Panc1 (cell line): ENCODE measurements at regions not wholly inside any gene's neighbourhood (a gene's known extent, or its start where the extent isn't known, plus 50 kb on each side); places are given as distances from the start of the nearest gene placed in this dataset.

ENCODE experiments used
- ATAC-seq: fragments of 200-7000 bp; cut with Tn5 transposase; 2 replicates; pipeline ENCODE4 v1.9.1; 2020; ENCODE audit warnings: mild to moderate bottlenecking, moderate library complexity
- BruUV-seq: library from RNA; stranded (reverse); fragments of 400-500 nt; replicated peaks from 2 replicates; lab custom pipeline; 2021; lab: Mats Ljungman, UMichigan
- CTCF ChIA-PET: fragments of 300-600 bp; sonication (Branson Sonifier 250); formaldehyde crosslinking; loops from one replicate; lab custom pipeline; 2022; ENCODE audit warnings: antibody characterized with exemption; lab: Charles Lee
- POLR2A ChIA-PET: fragments of 300-600 bp; sonication (Branson Sonifier 250); formaldehyde crosslinking; loops from one replicate; lab custom pipeline; 2022; ENCODE audit warnings: antibody characterized with exemption; lab: Charles Lee
- DNase-seq: peaks from one replicate; pipeline ENCODE4 v3.0.0-alpha.2; 2010; ENCODE audit warnings: low read depth, low spot score
- H3K27ac ChIP-seq: 2 replicates; pipeline ENCODE4 v1.5.1; 2011; ENCODE audit warnings: mild to moderate bottlenecking, low read length, inconsistent platforms
- H3K27me3 ChIP-seq: fragments of 200-500 bp; sonication (Bioruptor generic); 2 replicates; pipeline ENCODE4 v1.6.0; 2014; ENCODE audit warnings: low read length, inconsistent platforms; ENCODE audit not compliant: control insufficient read depth, insufficient read depth
- H3K36me3 ChIP-seq: fragments of 200-500 bp; sonication (Bioruptor generic); 2 replicates; pipeline ENCODE4 v1.5.1; 2014; ENCODE audit warnings: inconsistent platforms, mild to moderate bottlenecking, low read length, moderate library complexity; ENCODE audit not compliant: control insufficient read depth, insufficient read depth
- H3K4me1 ChIP-seq: 2 replicates; pipeline ENCODE4 v1.5.1; 2011; ENCODE audit warnings: inconsistent platforms, mild to moderate bottlenecking, low read length, moderate library complexity; ENCODE audit not compliant: control insufficient read depth, insufficient read depth
- H3K4me3 ChIP-seq, 2 experiments: 2 replicates each; pipeline ENCODE4 v1.5.1; 2011 to 2012; ENCODE audit warnings: low read depth in 2 of 2, low read length in 2 of 2, mild to moderate bottlenecking in 2 of 2, inconsistent platforms in 1 of 2, moderate library complexity in 1 of 2
- H3K9me3 ChIP-seq: fragments of 200-500 bp; sonication (Bioruptor generic); 2 replicates; pipeline ENCODE4 v1.5.1; 2014; ENCODE audit warnings: low read depth, mild to moderate bottlenecking, inconsistent platforms, low read length, moderate library complexity; ENCODE audit not compliant: control insufficient read depth, insufficient read depth
- POLR2AphosphoS5 ChIP-seq: IDR thresholded peaks from 2 replicates; pipeline ENCODE4 v1.6.1; 2012; ENCODE audit warnings: mild to moderate bottlenecking, low read depth, low read length, moderate library complexity
- SIN3A ChIP-seq: IDR thresholded peaks from 2 replicates; pipeline ENCODE4 v1.6.1; 2012; ENCODE audit warnings: low read depth, mild to moderate bottlenecking, low read length, moderate library complexity, borderline replicate concordance; ENCODE audit not compliant: insufficient read depth
- TCF7L2 ChIP-seq: IDR thresholded peaks from 2 replicates; pipeline ENCODE4 v1.6.1; 2011; ENCODE audit warnings: mild to moderate bottlenecking, low read depth, low read length, inconsistent platforms
- in situ Hi-C: cut with HindIII; loops from 2 replicates; pipeline ENCODE4 v1.10.0; 2016; ENCODE audit warnings: low sequenced_read_pairs, low pct_unique_long_range_greater_than_20kb
- intact Hi-C: fragments of 100-400 bp; cut with micrococcal nuclease; formaldehyde crosslinking; loops from one replicate; pipeline ENCODE4 v1.10.0; 2022; ENCODE audit not compliant: unreplicated experiment
- TF ChIP-seq, protein P1 (sequence below), 2 experiments: IDR thresholded peaks; 2 replicates each; pipeline ENCODE4 v1.6.1; 2011 to 2012; ENCODE audit warnings: low read depth in 2 of 2, control low read depth in 1 of 2, low read length in 1 of 2, mild to moderate bottlenecking in 1 of 2, moderate library complexity in 1 of 2; ENCODE audit not compliant: insufficient read depth in 1 of 2
- TF ChIP-seq, protein P2 (sequence below): fragments of 450-650 bp; IDR thresholded peaks from 2 replicates; pipeline ENCODE4 v1.5.1; 2017; ENCODE audit warnings: mild to moderate bottlenecking

DNA sequence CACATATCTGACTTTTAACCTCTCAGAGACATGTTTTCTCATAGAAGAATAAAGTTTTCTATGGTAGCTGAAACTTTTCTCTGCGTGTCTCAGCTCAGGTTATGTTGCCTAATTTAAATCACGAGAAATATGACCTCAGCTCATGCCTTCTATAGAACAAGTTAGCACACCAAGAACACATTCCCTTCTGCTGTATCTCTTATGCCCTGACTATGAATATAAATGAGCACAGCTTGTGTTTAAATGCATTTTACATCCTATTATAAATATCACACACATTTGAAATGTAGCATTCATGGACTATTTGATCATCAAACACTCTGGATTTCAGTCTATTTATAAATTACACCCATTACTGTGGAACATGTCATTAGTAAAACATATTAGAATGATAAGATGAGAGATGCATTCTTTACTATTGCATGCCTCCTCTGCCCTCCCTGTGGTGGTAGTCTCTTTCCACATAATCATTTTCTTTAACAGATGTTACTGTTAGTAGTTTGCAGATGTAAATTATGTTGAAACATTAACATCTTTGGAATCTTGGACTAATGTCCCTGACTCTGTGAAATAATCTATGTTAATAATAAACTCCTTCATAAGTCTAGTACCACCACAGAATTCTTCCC lies 2044.9 kb upstream of the PCDH20 start:
- ChIA-PET POLR2A (no interaction called here), CTCF (no interaction called here)
- Histone ChIP-seq H3K4me1 (no peaks in the 10 kb centered on the region), H3K36me3 (no peaks in the 10 kb centered on the region), H3K27ac (no peak overlapping the region), H3K27me3 (no peaks in the 10 kb centered on the region), H3K4me3 (no peak overlapping the region), H3K9me3 (no peaks in the 10 kb centered on the region)
- ATAC-seq: no peak
- DNase-seq: no peak
- in situ Hi-C loops (no loop called here), intact Hi-C loops (no loop called here)
- TF ChIP-seq, protein P1, sequence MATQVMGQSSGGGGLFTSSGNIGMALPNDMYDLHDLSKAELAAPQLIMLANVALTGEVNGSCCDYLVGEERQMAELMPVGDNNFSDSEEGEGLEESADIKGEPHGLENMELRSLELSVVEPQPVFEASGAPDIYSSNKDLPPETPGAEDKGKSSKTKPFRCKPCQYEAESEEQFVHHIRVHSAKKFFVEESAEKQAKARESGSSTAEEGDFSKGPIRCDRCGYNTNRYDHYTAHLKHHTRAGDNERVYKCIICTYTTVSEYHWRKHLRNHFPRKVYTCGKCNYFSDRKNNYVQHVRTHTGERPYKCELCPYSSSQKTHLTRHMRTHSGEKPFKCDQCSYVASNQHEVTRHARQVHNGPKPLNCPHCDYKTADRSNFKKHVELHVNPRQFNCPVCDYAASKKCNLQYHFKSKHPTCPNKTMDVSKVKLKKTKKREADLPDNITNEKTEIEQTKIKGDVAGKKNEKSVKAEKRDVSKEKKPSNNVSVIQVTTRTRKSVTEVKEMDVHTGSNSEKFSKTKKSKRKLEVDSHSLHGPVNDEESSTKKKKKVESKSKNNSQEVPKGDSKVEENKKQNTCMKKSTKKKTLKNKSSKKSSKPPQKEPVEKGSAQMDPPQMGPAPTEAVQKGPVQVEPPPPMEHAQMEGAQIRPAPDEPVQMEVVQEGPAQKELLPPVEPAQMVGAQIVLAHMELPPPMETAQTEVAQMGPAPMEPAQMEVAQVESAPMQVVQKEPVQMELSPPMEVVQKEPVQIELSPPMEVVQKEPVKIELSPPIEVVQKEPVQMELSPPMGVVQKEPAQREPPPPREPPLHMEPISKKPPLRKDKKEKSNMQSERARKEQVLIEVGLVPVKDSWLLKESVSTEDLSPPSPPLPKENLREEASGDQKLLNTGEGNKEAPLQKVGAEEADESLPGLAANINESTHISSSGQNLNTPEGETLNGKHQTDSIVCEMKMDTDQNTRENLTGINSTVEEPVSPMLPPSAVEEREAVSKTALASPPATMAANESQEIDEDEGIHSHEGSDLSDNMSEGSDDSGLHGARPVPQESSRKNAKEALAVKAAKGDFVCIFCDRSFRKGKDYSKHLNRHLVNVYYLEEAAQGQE (IDR thresholded peaks at IDR 0.05; ENCODE audit: insufficient read depth in 1 of 2, low read depth in 2 of 2, low read length in 1 of 2): no peak
- TF ChIP-seq TCF7L2: no peak
- no peak for TF ChIP-seq SIN3A
- TF ChIP-seq POLR2AphosphoS5: no peak
- no TSS peak for BruUV-seq

- no peaks in the 10 kb centered on the region for H3K4me1 ChIP-seq
- CTCF ChIA-PET: no interaction called here
- intact Hi-C loops (no loop called here), in situ Hi-C loops (no loop called here)
- TF ChIP-seq, protein P1 (IDR thresholded peaks at IDR 0.05; ENCODE audit: insufficient read depth in 1 of 2, low read depth in 2 of 2, low read length in 1 of 2): no peak
- TF ChIP-seq SIN3A (no peak), POLR2AphosphoS5 (no peak), TCF7L2 (no peak)
- TF ChIP-seq, protein P2, sequence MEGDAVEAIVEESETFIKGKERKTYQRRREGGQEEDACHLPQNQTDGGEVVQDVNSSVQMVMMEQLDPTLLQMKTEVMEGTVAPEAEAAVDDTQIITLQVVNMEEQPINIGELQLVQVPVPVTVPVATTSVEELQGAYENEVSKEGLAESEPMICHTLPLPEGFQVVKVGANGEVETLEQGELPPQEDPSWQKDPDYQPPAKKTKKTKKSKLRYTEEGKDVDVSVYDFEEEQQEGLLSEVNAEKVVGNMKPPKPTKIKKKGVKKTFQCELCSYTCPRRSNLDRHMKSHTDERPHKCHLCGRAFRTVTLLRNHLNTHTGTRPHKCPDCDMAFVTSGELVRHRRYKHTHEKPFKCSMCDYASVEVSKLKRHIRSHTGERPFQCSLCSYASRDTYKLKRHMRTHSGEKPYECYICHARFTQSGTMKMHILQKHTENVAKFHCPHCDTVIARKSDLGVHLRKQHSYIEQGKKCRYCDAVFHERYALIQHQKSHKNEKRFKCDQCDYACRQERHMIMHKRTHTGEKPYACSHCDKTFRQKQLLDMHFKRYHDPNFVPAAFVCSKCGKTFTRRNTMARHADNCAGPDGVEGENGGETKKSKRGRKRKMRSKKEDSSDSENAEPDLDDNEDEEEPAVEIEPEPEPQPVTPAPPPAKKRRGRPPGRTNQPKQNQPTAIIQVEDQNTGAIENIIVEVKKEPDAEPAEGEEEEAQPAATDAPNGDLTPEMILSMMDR: no peak
- no peaks in the 10 kb centered on the region for H3K9me3 ChIP-seq
- H3K36me3 ChIP-seq: no peaks in the 10 kb centered on the region
- ATAC-seq (no peak), DNase-seq (no peak)
- POLR2A ChIA-PET: no interaction called here
- H3K27ac ChIP-seq: no peak overlapping the region
- no peaks in the 10 kb centered on the region for H3K27me3 ChIP-seq
- no peak overlapping the region for H3K4me3 ChIP-seq
- no TSS peak for BruUV-seq
Measured at GRCh38 chr13:63457186-63457585, 2041.5 kb upstream of the PCDH20 start.
